HG02973 (cell line): ENCODE measurements at regions not wholly inside any gene's neighbourhood (a gene's known extent, or its start where the extent isn't known, plus 50 kb on each side); places are given as distances from the start of the nearest gene placed in this dataset.
"Not testable (repeated sequence)": the region's sequence is repeated elsewhere in the genome, so short reads cannot be mapped to it uniquely, and the experiment has no call there.

Experiments
- ATAC-seq: cut with Tn5 transposase; IDR thresholded peaks from one replicate; pipeline ENCODE4 v1.9.1; 2021; ENCODE audit warnings: moderate library complexity; ENCODE audit not compliant: unreplicated experiment

GRCh38 chr1:185681034-185681633 is 53.1 kb upstream of the HMCN1 start:
- ATAC-seq, result no peak

DNA sequence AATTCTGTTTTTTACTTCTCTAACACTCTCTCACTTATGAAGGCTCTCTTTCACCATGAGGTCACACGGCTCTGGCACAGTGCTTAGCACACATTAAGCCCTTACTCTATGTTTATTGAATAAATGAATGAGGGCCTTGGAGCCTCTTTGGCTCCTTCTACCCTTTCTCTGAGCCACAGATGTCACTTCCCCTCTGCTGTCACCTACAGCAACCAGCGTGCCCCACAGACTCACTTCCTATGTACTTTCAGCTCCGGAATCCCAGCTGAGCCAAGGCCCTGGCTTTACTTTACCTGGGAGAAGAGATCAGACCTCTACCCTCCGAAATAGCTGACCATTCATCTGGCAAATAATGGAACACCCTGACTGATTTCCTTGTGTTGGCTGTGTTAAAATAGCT is 53.7 kb upstream of the HMCN1 start:
- peak; percentile 49 for ATAC-seq

- no peak for ATAC-seq
Observed at GRCh38 chr1:185679220-185679619, 55.0 kb upstream of the HMCN1 start.

DNA sequence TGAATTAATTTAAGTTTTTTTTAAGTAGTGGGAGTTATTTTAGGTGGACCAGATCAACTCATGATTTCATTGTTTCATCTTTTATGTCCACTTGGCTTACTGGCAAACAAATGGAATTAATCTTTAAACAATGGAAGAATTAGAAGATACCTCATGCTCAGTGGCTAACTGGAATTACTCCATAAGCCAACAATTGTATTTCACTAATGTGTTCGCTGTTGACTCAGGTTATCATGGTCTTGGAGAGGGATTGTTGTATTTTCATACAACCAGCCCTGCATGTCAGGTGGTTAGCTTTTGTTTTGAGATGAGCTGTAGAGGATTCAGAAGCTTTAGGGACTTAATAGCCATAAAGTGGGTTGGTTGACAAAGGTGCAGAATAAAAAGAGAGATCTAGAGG is 57.2 kb upstream of the HMCN1 start:
- ATAC-seq, result no peak

- no peak for ATAC-seq
Observed at GRCh38 chr1:185674201-185674600, 60.0 kb upstream of the HMCN1 start.

DNA sequence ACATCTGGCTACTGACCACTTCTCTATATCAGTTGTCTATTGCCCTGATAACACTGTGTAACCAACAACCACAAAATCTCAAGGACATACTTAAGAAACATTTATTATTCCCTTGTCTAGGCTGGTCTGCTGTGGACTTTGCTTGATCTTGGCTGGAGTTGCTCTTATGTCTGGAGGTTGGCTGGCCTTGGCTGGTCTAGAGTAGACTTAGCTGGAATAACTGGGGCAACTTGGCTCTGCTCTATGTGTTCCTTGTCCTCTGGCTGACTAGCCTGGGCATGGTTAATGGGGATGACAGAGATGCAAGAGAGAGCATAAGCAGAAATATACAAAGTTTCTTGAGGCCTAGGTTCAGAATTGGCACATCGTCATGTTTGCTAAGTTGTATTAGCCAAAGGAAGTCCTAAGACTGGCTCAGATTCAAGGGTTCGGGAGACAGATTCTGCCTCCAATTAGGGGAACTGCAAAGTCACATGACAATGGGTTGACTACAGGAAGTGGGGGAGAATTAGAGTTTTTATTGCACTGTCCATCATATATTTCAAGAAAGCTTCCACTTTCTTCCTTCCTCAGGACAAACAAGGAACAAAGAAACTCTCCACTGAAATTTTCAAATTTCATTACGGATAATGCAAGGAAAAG is 61.4 kb upstream of the HMCN1 start:
- ATAC-seq, result no peak

DNA sequence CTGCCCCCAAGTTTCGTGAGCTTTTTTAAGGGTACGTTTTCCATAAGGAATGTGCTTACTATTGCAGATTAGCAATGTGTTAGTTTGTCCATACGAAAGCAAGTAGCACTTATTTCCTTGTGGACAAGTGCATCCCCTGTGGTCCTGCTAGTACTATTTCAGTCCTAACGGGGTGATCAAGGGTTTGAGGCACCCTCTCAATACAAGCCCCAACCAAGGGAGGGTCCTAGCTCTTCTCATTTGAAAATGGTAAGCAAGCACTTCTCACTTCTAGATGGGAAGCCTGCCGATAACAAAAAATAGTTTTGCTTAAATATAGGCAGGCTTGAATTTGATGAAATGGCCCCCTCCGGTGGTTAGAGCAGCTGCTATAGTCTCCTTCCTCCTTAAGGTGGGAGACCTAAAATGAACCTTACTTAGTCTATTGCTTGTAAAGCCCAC is 64.0 kb upstream of the HMCN1 start:
- ATAC-seq, result no peak

DNA sequence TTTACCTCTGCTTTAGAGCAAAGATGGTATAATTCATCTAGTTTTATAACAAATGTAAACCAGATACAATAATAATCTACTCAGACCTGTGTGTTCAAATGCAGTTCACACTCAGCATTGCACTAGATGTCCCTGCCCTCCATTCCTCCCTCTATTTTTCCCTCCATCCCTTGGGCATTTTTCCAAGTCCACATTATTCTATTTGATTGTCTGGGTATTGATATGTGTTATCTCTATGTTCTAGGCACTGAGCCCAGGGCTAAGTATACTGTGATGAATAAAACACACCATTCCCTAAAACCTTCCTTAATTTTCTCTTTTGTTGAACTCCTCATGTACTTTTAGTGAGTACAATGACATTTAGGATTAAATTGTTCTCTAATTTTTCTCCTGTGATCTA is 66.2 kb upstream of the HMCN1 start:
- no peak for ATAC-seq

DNA sequence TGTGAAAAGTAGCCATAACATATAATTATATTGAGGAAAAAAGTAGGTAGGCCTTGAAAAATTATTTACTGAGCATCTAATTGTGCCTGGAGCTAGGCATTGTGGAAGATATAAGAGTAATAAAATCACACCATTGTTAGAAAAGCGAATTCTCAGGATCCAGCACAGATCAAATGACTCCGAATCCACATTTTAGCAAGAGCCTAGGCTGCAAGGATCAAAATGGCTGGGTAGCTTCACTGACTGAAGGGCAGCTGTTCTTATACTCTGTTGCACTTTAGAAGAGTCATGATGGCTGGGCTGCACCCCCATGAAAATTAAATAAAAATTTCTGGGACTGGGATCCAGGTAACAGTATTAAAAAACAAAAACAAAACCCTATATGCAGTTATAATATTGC is 67.6 kb upstream of the HMCN1 start:
- ATAC-seq, result no peak

GRCh38 chr1:185663771-185664296 is 70.4 kb upstream of the HMCN1 start:
- ATAC-seq, result no peak

DNA sequence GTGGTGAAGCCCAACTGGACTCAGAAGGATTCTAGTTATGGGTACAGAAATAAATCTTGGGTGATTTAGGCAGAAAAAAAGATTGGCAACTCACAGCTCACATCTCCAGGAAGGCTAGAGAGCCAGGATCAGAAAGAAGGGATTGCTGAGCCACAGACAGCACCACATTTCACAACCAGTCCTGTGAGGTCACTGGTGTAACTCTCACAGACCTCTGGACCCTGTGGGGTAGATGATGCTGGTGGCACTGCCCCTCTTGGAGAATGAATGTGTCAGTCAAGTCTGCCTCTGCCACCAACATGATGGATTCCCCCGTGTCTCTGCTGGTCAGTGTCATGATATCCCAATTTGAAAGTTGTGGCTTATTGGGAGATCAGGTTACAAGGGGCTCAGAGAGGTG is 70.9 kb upstream of the HMCN1 start:
- no peak for ATAC-seq

GRCh38 chr1:185661971-185662370 is 72.2 kb upstream of the HMCN1 start:
- no peak for ATAC-seq

- no peak for ATAC-seq
Observed at GRCh38 chr1:185656663-185657062, 77.5 kb upstream of the HMCN1 start.

DNA sequence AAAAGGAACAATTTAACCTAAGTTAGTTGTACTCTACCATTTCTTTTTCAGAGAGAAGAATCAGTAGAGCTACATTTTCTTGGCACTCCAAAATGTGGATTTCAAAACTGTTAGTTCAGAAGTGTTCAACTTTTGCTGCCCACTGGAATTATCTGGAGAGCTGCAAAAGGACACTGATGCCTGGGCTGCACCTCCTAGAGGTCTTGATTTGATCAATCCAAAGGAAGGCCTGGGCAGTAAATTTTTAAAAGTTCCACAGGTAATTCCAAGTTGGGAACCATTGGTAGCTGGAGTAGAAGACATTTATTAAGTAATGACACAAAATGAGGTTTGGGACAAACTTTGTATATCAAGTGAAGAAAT is 79.3 kb upstream of the HMCN1 start:
- no peak for ATAC-seq

GRCh38 chr1:185654199-185654951 is 79.8 kb upstream of the HMCN1 start:
- no peak for ATAC-seq

DNA sequence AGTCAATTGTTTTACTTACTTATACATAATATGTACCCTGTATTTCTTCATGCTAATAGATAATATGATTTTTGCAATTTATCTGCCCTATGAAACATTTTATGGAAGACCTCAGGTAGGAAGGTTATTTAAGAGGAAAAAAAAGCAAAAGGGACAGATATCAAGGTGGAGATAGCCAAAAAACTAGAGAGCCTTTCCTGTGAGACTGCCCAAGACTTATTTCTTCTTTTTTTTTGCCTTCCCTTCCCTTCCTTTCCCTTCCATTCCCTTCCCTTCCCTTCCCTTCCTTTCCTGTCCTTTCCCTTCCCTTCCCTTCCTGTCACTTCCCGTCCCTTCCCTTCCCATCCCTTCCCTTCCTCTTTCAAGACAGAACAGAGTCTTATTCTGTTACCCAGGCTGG is 80.6 kb upstream of the HMCN1 start:
- ATAC-seq, result no peak

- ATAC-seq, result no peak
Observed at GRCh38 chr1:185652348-185652747, 81.8 kb upstream of the HMCN1 start.

DNA sequence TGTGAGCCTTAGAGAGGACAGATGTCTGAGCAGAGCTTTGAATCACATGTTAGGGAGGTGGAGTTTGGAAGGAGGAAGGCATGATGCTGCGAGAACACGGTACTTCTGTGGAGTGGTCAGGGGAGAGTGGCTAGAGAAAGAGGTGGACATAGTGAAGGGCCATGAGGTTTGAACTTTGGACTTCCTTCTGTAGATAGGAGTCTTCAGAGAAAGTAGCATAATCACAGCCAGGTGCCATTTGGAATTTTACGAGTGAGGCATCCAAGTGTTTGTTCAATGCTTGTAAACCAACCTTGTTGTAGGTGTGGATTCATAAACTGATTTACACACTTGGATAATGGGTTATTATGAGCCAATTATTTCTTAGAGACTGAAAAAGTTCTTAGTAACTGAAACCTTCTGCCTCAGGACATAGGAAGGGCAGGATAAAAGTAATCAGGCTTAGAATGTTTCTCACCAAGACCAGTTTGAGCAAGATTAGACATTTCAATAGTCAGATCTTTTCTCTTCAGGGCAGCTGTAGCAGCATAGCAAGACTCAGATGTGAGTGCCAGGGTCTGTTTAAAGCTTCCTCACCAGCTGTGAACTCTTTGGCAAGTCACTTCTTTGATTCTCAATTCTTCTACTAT is 83.5 kb upstream of the HMCN1 start:
- no peak for ATAC-seq

DNA sequence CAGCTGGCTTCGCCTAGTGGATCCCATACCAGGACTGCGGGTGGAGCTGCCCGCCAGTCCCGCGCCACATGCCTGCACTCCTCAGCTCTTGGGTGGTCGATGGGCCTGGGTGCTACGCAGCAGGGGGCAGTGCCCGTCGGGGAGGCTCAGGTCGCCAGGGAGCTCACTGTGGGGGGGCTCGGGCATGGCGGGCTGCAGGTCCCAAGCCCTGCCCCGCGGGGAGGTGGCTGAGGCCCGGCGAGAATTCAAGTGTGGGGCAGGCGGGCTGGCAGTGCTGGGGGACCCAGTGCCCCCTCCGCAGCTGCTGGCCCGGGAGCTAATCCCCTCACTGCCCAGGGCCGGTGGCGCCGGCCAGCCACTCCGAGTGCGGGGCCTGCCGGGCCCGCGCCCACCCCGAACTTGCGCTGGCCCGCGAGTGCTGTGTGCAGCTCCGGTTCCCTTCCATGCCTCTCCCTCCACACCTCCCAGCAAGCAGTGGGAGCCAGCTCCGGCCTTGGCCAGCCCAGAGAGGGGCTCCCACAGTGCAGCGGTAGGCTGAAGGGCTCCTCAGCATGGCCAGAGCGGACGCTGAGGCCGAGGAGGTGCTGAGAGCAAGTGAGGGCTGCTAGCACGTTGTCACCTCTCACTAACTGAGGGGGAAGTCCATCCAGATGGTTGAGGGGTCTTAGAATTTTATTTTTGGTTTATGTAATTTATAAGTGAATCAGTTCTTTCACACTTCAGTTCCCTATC is 85.2 kb upstream of the HMCN1 start:
- no peak for ATAC-seq

DNA sequence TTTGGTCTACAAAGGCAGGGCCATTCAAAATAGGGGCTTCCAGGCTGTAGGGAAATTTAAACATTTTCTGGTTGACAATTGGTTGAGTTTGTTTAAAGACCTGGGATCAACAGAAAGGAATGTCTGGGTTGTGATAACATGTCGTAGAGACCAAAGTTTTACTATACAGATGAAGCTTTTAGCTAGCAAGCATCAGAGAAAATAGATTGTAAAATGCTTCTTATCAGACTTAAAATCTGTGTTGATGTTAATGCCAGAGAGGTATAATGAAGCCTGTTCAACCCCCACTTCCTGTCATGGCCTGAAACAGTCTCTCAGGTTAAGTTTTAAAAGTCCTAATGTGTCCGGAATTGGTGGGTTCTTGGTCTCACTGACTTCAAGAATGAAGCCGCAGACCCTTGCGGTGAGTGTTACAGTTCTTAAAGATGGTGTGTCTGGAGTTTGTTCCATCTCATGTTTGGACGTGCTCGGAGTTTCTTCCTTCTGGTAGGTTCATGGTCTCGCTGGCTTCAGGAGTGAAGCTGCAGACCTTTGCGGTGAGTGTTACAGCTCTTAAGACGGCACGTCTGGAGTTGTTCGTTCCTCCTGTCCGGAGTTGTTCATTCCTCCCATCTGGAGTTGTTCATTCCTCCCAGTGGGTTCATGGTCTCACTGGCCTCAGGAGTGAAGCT is 86.5 kb upstream of the HMCN1 start:
- ATAC-seq, result not testable (repeated sequence)
